ENCODE measurements at regions not wholly inside any gene's neighbourhood (a gene's known extent, or its start where the extent isn't known, plus 50 kb on each side); places are given as distances from the start of the nearest gene placed in this dataset.
"Not testable (repeated sequence)": the region's sequence is repeated elsewhere in the genome, so short reads cannot be mapped to it uniquely, and the experiment has no call there.

GRCh38 chr4:132767901-132768300 lies 381.2 kb upstream of the PCDH10 start:
- intact Hi-C loops (cut with DNase I; ENCODE audit: low total_unique reads) (no loop called here), in situ Hi-C loops (cut with MboI; ENCODE audit: low pct_ligation_motif_present in 1 of 4, low pct_unique_long_range_greater_than_20kb in 1 of 4, low sequenced_read_pairs in 3 of 4) (no loop called here)
- H3K4me3 ChIP-seq, result no peak overlapping the region
- no peak overlapping the region for H3K27ac ChIP-seq
- no peak for DNase-seq
- TF ChIP-seq POLR2A (IDR thresholded peaks at IDR 0.05), result no peak
- no peak for TF ChIP-seq POLR2AphosphoS5 (IDR thresholded peaks at IDR 0.05)
- TF ChIP-seq EP300 (IDR thresholded peaks at IDR 0.05; ENCODE audit: low read depth), result no peak
- TF ChIP-seq, protein P1, sequence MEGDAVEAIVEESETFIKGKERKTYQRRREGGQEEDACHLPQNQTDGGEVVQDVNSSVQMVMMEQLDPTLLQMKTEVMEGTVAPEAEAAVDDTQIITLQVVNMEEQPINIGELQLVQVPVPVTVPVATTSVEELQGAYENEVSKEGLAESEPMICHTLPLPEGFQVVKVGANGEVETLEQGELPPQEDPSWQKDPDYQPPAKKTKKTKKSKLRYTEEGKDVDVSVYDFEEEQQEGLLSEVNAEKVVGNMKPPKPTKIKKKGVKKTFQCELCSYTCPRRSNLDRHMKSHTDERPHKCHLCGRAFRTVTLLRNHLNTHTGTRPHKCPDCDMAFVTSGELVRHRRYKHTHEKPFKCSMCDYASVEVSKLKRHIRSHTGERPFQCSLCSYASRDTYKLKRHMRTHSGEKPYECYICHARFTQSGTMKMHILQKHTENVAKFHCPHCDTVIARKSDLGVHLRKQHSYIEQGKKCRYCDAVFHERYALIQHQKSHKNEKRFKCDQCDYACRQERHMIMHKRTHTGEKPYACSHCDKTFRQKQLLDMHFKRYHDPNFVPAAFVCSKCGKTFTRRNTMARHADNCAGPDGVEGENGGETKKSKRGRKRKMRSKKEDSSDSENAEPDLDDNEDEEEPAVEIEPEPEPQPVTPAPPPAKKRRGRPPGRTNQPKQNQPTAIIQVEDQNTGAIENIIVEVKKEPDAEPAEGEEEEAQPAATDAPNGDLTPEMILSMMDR (IDR thresholded peaks at IDR 0.05), result no peak
- H3K36me3 ChIP-seq, result no peaks in the 10 kb centered on the region
- H3K27me3 ChIP-seq, result no peaks in the 10 kb centered on the region
- no peaks in the 10 kb centered on the region for H3K9me3 ChIP-seq
- 71 to 91% methylated on average over 1 of the region's 1 CpG for WGBS, 2 donors (ENCODE audit: low coverage in 1 of 2)
- no peaks in the 10 kb centered on the region for H3K4me1 ChIP-seq

DNA sequence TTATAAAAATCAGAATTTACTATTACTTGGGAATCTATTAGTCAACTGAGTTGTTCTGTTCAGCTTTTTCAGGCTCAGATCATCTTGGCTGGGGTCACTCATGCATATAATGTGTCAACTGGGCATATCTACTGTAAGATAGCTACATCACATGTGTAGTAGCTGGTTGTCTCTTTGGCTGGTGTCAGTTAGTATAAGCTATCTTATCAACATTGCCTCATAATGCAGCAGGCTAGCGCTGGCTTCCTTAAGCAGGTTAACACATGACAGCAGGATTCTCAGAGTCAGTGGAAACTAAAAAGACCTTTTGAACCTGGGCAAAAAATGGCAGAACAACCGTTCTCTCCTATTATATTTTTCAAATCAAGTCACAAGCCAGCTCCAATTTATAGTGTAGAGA lies 378.3 kb upstream of the PCDH10 start:
- no peaks in the 10 kb centered on the region for H3K36me3 ChIP-seq
- WGBS, 2 donors (ENCODE audit: low coverage in 1 of 2), result 60 to 65% methylated on average over 2 of the region's 2 CpGs
- no peaks in the 10 kb centered on the region for H3K27me3 ChIP-seq
- no peaks in the 10 kb centered on the region for H3K4me1 ChIP-seq
- H3K27ac ChIP-seq, result no peak overlapping the region
- TF ChIP-seq POLR2A (IDR thresholded peaks at IDR 0.05) (no peak), POLR2AphosphoS5 (IDR thresholded peaks at IDR 0.05) (no peak), EP300 (IDR thresholded peaks at IDR 0.05; ENCODE audit: low read depth) (no peak)
- TF ChIP-seq, protein P1 (IDR thresholded peaks at IDR 0.05), result no peak
- no peaks in the 10 kb centered on the region for H3K9me3 ChIP-seq
- in situ Hi-C loops (cut with MboI; ENCODE audit: low pct_ligation_motif_present in 1 of 4, low pct_unique_long_range_greater_than_20kb in 1 of 4, low sequenced_read_pairs in 3 of 4) (no loop called here), intact Hi-C loops (cut with DNase I; ENCODE audit: low total_unique reads) (no loop called here)
- no peak overlapping the region for H3K4me3 ChIP-seq
- no peak for DNase-seq

DNA sequence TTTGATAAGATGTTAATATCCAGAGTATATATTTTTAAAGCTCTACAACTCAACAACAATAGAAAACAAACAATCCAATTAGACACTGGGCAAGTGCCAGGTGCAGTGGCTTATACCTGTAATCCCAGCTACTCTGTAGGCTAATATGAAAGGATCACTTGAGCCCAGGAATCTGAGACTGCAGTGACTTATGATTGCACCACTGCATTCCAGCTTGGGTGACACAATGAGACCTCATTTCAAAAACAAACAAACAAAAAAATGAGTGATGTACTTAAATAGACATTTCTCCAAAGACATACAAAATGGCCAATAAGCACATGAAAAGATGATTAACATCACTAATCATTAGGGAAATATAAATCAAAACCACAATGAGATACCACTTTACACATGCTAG lies 356.8 kb upstream of the PCDH10 start:
- TF ChIP-seq EP300 (IDR thresholded peaks at IDR 0.05; ENCODE audit: low read depth) (no peak), POLR2AphosphoS5 (IDR thresholded peaks at IDR 0.05) (no peak)
- Histone ChIP-seq H3K4me3 (no peak overlapping the region), H3K27me3 (no peaks in the 10 kb centered on the region), H3K27ac (no peak overlapping the region), H3K4me1 (no peaks in the 10 kb centered on the region), H3K9me3 (peaks cover 0 to 4% of the 10 kb centered on the region in 2 donors), H3K36me3 (no peaks in the 10 kb centered on the region)
- in situ Hi-C loops (cut with MboI; ENCODE audit: low pct_ligation_motif_present in 1 of 4, low pct_unique_long_range_greater_than_20kb in 1 of 4, low sequenced_read_pairs in 3 of 4) (no loop called here), intact Hi-C loops (cut with DNase I; ENCODE audit: low total_unique reads) (no loop called here)
- DNase-seq, result no peak

DNA sequence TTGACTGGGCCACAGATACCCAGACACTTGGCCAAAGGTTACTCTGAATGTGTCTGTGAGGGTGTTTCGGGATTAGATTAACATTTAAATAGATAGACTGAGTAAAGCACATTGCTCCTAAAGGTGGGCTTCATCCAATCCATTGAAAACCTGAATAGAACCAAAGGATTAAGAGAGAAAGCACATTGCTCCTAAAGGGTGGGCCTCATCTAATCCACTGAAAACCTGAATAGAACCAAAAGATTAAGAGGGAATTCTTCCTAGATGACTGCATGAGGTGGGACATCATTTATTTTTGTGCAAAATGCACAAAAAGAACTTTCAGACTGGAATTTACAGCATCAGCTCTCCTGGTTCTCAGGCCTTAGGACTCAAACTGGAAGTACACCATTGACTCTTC lies 351.2 kb upstream of the PCDH10 start:
- no peak for DNase-seq
- H3K27ac ChIP-seq, result no peak overlapping the region
- in situ Hi-C loops (cut with MboI; ENCODE audit: low pct_ligation_motif_present in 1 of 4, low pct_unique_long_range_greater_than_20kb in 1 of 4, low sequenced_read_pairs in 3 of 4) (no loop called here), intact Hi-C loops (cut with DNase I; ENCODE audit: low total_unique reads) (no loop called here)
- TF ChIP-seq POLR2AphosphoS5 (IDR thresholded peaks at IDR 0.05) (no peak), EP300 (IDR thresholded peaks at IDR 0.05; ENCODE audit: low read depth) (no peak), POLR2A (IDR thresholded peaks at IDR 0.05) (no peak)
- TF ChIP-seq, protein P1 (IDR thresholded peaks at IDR 0.05), result no peak
- H3K4me1 ChIP-seq, result no peaks in the 10 kb centered on the region
- no peaks in the 10 kb centered on the region for H3K27me3 ChIP-seq
- H3K36me3 ChIP-seq, result no peaks in the 10 kb centered on the region
- WGBS, 2 donors (ENCODE audit: low coverage in 1 of 2), result 50 to 76% methylated on average over 1 of the region's 1 CpG
- no peak overlapping the region for H3K4me3 ChIP-seq
- H3K9me3 ChIP-seq, result no peaks in the 10 kb centered on the region

DNA sequence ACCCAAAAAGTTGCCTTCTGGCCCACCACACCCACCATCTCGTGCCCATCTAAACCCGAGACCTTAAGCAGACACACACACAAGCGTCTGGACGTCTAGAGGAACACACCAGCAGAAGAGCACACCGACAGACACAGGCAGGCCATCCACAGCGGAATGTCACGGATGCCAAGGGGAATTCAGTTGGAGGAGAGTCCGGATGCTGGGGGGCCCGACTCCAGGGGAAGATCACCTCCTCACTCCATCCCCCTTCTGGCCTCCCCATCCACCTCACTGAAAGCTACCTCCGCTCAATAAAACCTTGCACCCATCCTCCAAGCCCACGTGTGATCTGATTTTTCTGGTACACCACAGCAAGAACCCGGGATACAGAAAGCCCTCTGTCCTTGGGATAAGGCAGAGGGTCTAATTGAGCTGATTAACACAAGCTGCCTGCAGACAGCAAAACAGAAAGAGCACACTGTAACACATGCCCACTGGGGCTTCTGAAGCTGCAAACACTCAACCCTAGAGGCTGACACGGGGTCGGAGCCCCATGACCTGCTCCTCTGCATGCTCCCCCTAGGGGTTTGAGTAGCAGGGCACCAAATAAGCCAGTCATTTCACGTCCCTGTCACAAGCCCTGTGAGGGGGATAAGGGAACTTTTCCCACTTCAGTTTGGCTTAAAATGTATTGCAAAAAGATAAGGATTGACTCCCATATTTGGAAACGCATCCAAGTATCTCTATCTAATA lies 339.6 kb upstream of the PCDH10 start:
- Histone ChIP-seq H3K27ac (no peak overlapping the region), H3K9me3 (no peaks in the 10 kb centered on the region), H3K27me3 (no peaks in the 10 kb centered on the region), H3K4me1 (no peaks in the 10 kb centered on the region), H3K4me3 (no peak overlapping the region), H3K36me3 (no peaks in the 10 kb centered on the region)
- DNase-seq, result no peak
- intact Hi-C loops (cut with DNase I; ENCODE audit: low total_unique reads), result no loop called here
- in situ Hi-C loops (cut with MboI; ENCODE audit: low pct_ligation_motif_present in 1 of 4, low pct_unique_long_range_greater_than_20kb in 1 of 4, low sequenced_read_pairs in 3 of 4), result no loop called here
- 64 to 75% methylated on average over 6 to 16 of the region's 16 CpGs for WGBS, 2 donors (ENCODE audit: low coverage in 1 of 2)
- TF ChIP-seq, protein P1 (IDR thresholded peaks at IDR 0.05), result no peak
- no peak for TF ChIP-seq EP300 (IDR thresholded peaks at IDR 0.05; ENCODE audit: low read depth)
- no peak for TF ChIP-seq POLR2AphosphoS5 (IDR thresholded peaks at IDR 0.05)
- no peak for TF ChIP-seq POLR2A (IDR thresholded peaks at IDR 0.05)

DNA sequence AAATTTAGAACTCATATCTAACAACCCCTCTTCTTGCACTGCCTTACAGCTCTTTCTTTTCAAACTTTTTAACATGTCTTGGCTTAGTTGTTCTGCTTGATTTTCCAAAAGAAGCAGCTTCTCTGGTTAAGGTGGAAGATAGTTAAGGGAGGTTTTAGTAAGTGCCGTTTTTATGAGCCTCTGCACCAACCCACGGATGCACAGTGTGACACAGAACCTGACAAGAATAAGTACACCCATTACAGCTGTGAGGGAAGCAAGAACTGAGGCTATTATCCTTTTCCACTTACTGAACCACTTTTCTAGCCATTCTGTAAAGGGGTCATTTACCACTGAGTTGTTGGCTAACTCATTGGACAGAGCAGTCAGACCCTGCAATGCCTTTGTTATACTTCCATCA lies 336.0 kb upstream of the PCDH10 start:
- in situ Hi-C loops (cut with MboI; ENCODE audit: low pct_ligation_motif_present in 1 of 4, low pct_unique_long_range_greater_than_20kb in 1 of 4, low sequenced_read_pairs in 3 of 4); H3K36me3 ChIP-seq; H3K9me3 ChIP-seq; H3K27me3 ChIP-seq; H3K4me1 ChIP-seq; DNase-seq; H3K4me3 ChIP-seq; H3K27ac ChIP-seq; intact Hi-C loops (cut with DNase I; ENCODE audit: low total_unique reads): not testable (repeated sequence)
- 43 to 62% methylated on average over 2 of the region's 2 CpGs for WGBS, 2 donors (ENCODE audit: low coverage in 1 of 2)
